CD14-positive monocyte (primary cell): ENCODE measurements at regions not wholly inside any gene's neighbourhood (a gene's known extent, or its start where the extent isn't known, plus 50 kb on each side); places are given as distances from the start of the nearest gene placed in this dataset.

ENCODE experiments used
- DNase-seq, 3 donors: peaks; one replicate each; pipeline ENCODE4 v3.0.0-alpha.2; 2011 to 2022
- H2AFZ ChIP-seq: 2 replicates; pipeline ENCODE4 v1.6.0; 2012; ENCODE audit warnings: mild to moderate bottlenecking, low read depth, low read length, inconsistent platforms; ENCODE audit not compliant: insufficient read depth, poor library complexity, severe bottlenecking
- H3K27ac ChIP-seq, 2 donors: 1 replicate in 1 of 2; 2 replicates in 1 of 2; pipeline ENCODE4 v1.5.1; 2012 to 2013; ENCODE audit warnings: low read length in 2 of 2, control low read depth in 1 of 2, inconsistent platforms in 1 of 2, low read depth in 1 of 2, mild to moderate bottlenecking in 1 of 2
- H3K27me3 ChIP-seq, 2 donors: one replicate each; pipeline versions ENCODE4 v1.6.0 to v1.6.1; 2011 to 2013; ENCODE audit warnings: low read length in 2 of 2; ENCODE audit not compliant: control insufficient read depth in 2 of 2, insufficient read depth in 2 of 2
- H3K36me3 ChIP-seq, 2 donors: replicated peaks in 1 of 2; 1 replicate in 1 of 2; 2 replicates in 1 of 2; pipeline versions ENCODE4 v1.5.1 to v1.6.1; 2012 to 2013; ENCODE audit warnings: low read length in 2 of 2, control low read depth in 1 of 2, inconsistent platforms in 1 of 2, mild to moderate bottlenecking in 1 of 2; ENCODE audit not compliant: insufficient read depth in 2 of 2, control insufficient read depth in 1 of 2
- H3K4me1 ChIP-seq, 2 donors: 1 replicate in 1 of 2; 2 replicates in 1 of 2; pipeline versions ENCODE4 v1.5.1 to v1.6.1; 2012 to 2013; ENCODE audit warnings: low read length in 2 of 2, control low read depth in 1 of 2, inconsistent platforms in 1 of 2, mild to moderate bottlenecking in 1 of 2, moderate library complexity in 1 of 2; ENCODE audit not compliant: insufficient read depth in 2 of 2, control insufficient read depth in 1 of 2
- H3K4me2 ChIP-seq: replicated peaks from 2 replicates; pipeline ENCODE3; 2012; ENCODE audit warnings: low read length, moderate library complexity, mild to moderate bottlenecking; ENCODE audit not compliant: poor library complexity, severe bottlenecking; ENCODE audit errors: extremely low read depth
- H3K4me3 ChIP-seq, 3 experiments: fragments of 200-600 bp in 1 of 3; sonication (generic) in 1 of 3; replicated peaks in 1 of 3; 1 replicate in 2 of 3; 2 replicates in 1 of 3; pipeline ENCODE4 v1.5.1; 2011 to 2013; ENCODE audit warnings: low read length in 3 of 3, mild to moderate bottlenecking in 3 of 3, control low read depth in 2 of 3, low read depth in 2 of 3, inconsistent platforms in 1 of 3, moderate library complexity in 1 of 3
- H3K79me2 ChIP-seq: 2 replicates; pipeline ENCODE4 v1.6.0; 2012; ENCODE audit warnings: mild to moderate bottlenecking, control low read depth, inconsistent platforms, low read length, moderate library complexity; ENCODE audit not compliant: insufficient read depth
- H3K9ac ChIP-seq: 2 replicates; pipeline ENCODE4 v1.6.0; 2017; ENCODE audit warnings: low read length, mild to moderate bottlenecking; ENCODE audit not compliant: insufficient read depth, poor library complexity, severe bottlenecking
- H3K9me3 ChIP-seq, 2 donors: replicated peaks in 1 of 2; 1 replicate in 1 of 2; 2 replicates in 1 of 2; pipeline versions ENCODE4 v1.5.1 to v1.6.1; 2012 to 2013; ENCODE audit warnings: low read length in 2 of 2, control low read depth in 1 of 2; ENCODE audit not compliant: control insufficient read depth in 1 of 2, insufficient read depth in 1 of 2
- H4K20me1 ChIP-seq: 2 replicates; pipeline ENCODE4 v1.6.0; 2012; ENCODE audit warnings: mild to moderate bottlenecking, low read length, control low read depth, moderate library complexity; ENCODE audit not compliant: insufficient read depth
- H3K27ac Mint-ChIP-seq, 7 donors: one replicate each; pipeline ENCODE4 v1.8.0; 2020; ENCODE audit warnings: mild to moderate bottlenecking in 7 of 7, mixed read lengths in 7 of 7, moderate library complexity in 6 of 7, inconsistent platforms in 2 of 7
- H3K27me3 Mint-ChIP-seq, 3 donors: one replicate each; pipeline ENCODE4 v1.8.0; 2021 to 2022; ENCODE audit warnings: low read depth in 3 of 3, mild to moderate bottlenecking in 3 of 3, mixed read lengths in 3 of 3, moderate library complexity in 3 of 3, inconsistent platforms in 1 of 3
- H3K36me3 Mint-ChIP-seq, 2 donors: one replicate each; pipeline ENCODE4 v1.8.0; 2020; ENCODE audit warnings: mixed read lengths in 2 of 2, inconsistent platforms in 1 of 2, mild to moderate bottlenecking in 1 of 2
- H3K4me1 Mint-ChIP-seq: one replicate; pipeline ENCODE4 v1.8.0; 2020; ENCODE audit warnings: mild to moderate bottlenecking, mixed read lengths
- H3K4me3 Mint-ChIP-seq, 2 donors: one replicate each; pipeline ENCODE4 v1.8.0; 2020; ENCODE audit warnings: mild to moderate bottlenecking in 2 of 2, mixed read lengths in 2 of 2, moderate library complexity in 1 of 2
- H3K9me3 Mint-ChIP-seq, 7 donors: one replicate each; pipeline ENCODE4 v1.8.0; 2020 to 2022; ENCODE audit warnings: mixed read lengths in 7 of 7, mild to moderate bottlenecking in 6 of 7, moderate library complexity in 6 of 7, inconsistent platforms in 2 of 7
- WGBS: methylation state at CpG from one replicate; pipeline ENCODE4 v1.1.5; 2013; ENCODE audit warnings: missing lambda C conversion rate; ENCODE audit not compliant: insufficient coverage; 5-methylcytosine and 5-hydroxymethylcytosine counted together
- intact Hi-C, 2 donors: fragments of 100-400 bp; cut with micrococcal nuclease; formaldehyde crosslinking; loops; one replicate each; pipeline versions ENCODE4 v1.15.0 to v1.15.1; 2023
- TF ChIP-seq, protein P1 (sequence below): fragments of 200-600 bp; IDR thresholded peaks from one replicate; pipeline ENCODE4 v1.8.0; 2022; ENCODE audit warnings: antibody characterized with exemption, mild to moderate bottlenecking

DNA sequence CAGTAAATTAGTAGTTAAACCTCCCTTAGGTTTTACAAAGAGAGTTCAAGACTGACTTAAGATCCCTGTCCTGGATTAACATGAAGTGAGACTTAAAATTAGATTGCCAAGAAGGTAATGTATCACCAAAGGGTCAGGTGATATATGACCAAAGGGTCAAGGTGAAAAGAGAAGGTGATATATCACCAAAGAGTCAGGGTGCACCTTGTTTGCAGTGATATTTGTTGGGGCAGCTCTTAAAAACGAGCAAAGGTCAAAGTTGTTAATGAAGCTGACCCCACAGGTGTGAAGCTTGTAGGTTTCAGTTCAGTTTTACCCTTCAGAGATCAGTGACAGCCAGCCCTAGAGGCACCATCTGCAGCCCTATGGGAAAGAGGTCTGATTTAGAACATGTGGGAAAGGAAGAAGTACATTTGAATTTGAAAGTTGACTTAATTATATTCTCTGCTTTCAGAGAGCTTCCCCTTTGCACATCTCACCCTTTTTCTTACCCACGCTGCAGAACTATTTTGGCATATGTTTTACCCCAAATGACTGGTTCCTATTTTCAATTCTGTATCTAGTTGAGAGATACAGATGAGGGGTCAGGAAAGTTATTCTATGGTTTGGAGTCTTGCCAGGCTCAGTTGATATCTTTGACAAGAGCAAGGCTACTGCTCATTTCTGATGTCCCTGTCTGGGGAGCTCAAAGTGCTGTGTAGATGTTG, 170.8 kb downstream of the S1PR1 start:
- Mint-ChIP-seq H3K9me3 (peaks cover 0 to 8% (median 3%) of the 10 kb centered on the region in 7 donors), H3K27me3 (peaks cover 0 to 2% (median 0%) of the 10 kb centered on the region in 3 donors), H3K27ac (no peak overlapping the region), H3K36me3 (no peaks in the 10 kb centered on the region), H3K4me3 (no peak overlapping the region), H3K4me1 (no peaks in the 10 kb centered on the region)
- DNase-seq, result no peak
- Histone ChIP-seq H3K27ac (no peak overlapping the region), H3K9ac (no peak overlapping the region), H3K4me1 (no peaks in the 10 kb centered on the region), H3K36me3 (no peaks in the 10 kb centered on the region), H3K4me2 (no peak overlapping the region), H3K79me2 (no peaks in the 10 kb centered on the region), H3K27me3 (no peaks in the 10 kb centered on the region), H2AFZ (no peak overlapping the region), H3K9me3 (no peaks in the 10 kb centered on the region), H4K20me1 (no peaks in the 10 kb centered on the region), H3K4me3 (no peak overlapping the region)
- no CpG with 5 or more reads among the region's 2 CpGs for WGBS
- intact Hi-C loops, result no loop called here
- TF ChIP-seq, protein P1, sequence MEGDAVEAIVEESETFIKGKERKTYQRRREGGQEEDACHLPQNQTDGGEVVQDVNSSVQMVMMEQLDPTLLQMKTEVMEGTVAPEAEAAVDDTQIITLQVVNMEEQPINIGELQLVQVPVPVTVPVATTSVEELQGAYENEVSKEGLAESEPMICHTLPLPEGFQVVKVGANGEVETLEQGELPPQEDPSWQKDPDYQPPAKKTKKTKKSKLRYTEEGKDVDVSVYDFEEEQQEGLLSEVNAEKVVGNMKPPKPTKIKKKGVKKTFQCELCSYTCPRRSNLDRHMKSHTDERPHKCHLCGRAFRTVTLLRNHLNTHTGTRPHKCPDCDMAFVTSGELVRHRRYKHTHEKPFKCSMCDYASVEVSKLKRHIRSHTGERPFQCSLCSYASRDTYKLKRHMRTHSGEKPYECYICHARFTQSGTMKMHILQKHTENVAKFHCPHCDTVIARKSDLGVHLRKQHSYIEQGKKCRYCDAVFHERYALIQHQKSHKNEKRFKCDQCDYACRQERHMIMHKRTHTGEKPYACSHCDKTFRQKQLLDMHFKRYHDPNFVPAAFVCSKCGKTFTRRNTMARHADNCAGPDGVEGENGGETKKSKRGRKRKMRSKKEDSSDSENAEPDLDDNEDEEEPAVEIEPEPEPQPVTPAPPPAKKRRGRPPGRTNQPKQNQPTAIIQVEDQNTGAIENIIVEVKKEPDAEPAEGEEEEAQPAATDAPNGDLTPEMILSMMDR, result no peak

DNA sequence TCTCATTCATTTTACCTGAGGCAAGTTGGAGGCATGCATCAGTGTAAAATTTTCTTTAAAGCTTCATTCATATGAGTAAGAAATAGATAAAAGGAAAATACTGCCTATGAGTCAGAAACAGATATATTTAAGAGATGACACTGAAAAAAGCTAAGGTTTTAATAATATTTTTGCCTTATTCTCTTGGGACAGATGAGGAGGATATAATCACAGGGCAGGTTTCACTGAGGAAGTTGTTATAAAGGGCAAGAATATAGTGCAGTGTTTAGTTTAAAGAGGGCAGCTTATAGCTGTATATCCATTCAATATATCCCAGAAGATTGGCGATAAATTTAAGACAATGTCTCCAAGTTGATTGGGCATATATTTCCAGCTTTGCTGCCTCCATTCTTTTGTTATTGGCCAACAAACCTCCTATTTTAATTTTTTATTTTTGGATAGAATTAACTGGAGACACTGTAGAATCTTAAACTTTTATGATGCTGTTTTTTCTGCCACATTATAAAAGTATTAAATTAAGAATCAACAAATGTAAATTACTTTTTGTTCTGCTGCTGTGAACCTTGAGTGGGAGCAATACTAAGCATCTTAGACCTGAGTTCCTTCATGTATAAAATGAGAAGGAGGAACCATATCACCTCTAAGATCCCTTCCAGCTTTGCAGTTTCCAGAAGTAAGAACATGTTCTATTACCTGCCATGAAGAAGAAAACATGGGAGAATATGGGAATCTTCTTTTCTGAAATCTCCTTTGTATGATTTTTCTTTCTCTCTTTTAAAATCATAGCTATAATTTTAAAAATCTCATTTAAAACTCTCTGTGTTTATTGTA, 171.6 kb downstream of the S1PR1 start:
- intact Hi-C loops, result no loop called here
- H3K9me3 Mint-ChIP-seq, result peaks cover 0 to 9% (median 4%) of the 10 kb centered on the region in 7 donors
- Histone ChIP-seq H3K4me3 (no peak overlapping the region), H3K36me3 (no peaks in the 10 kb centered on the region), H3K4me2 (no peak overlapping the region), H4K20me1 (no peaks in the 10 kb centered on the region), H2AFZ (no peak overlapping the region), H3K9ac (no peak overlapping the region), H3K79me2 (no peaks in the 10 kb centered on the region), H3K9me3 (no peaks in the 10 kb centered on the region), H3K27ac (no peak overlapping the region), H3K27me3 (no peaks in the 10 kb centered on the region), H3K4me1 (no peaks in the 10 kb centered on the region)
- no CpG with 5 or more reads among the region's 1 CpG for WGBS
- no peak overlapping the region for H3K27ac Mint-ChIP-seq
- no peaks in the 10 kb centered on the region for H3K4me1 Mint-ChIP-seq
- DNase-seq, result no peak
- H3K27me3 Mint-ChIP-seq, result peaks cover 0 to 2% (median 0%) of the 10 kb centered on the region in 3 donors
- TF ChIP-seq, protein P1, result no peak
- no peaks in the 10 kb centered on the region for H3K36me3 Mint-ChIP-seq
- H3K4me3 Mint-ChIP-seq, result no peak overlapping the region
